HG03103 (cell line): ENCODE measurements at regions not wholly inside any gene's neighbourhood (a gene's known extent, or its start where the extent isn't known, plus 50 kb on each side); places are given as distances from the start of the nearest gene placed in this dataset.

Experiments
- ATAC-seq: cut with Tn5 transposase; IDR thresholded peaks from one replicate; pipeline ENCODE4 v1.9.1; 2021; ENCODE audit warnings: low read depth; ENCODE audit not compliant: unreplicated experiment

DNA sequence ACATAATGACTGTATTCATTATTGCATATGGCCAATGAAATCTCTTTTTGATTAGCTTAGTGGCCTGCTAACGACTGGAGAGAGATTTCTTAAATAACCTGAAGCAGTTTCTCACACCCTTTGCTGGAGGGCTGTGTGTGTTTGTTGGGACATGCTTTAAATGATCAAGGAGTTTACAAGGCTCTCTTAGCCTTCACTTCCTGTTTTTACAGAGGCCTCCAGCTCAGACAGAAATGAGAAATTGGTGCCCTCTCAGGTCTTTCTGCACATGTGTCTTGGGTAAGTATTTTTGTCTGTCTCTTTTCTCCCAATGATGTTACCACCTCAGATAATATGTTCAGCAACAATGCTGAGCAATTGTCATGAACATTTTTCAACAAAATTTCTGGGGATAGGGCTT, 884.4 kb upstream of the CNTN5 start:
- ATAC-seq: no peak

DNA sequence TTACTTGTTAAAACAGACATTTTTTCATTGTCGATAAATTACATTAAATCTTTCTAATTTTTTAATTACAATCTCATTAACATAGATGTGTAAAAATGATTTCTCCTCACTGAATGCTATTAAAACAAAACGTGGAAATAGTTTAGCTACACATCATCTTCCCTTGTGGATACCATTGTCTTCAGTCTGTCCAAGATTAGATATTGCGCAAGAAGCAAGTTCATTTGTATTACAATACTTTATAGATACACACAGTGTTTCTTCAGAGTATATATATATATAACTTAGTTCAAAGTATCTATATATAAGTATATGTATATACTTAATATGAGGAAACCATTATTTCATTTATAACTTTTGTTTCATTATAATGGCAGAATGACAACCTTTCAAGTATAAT, 883.3 kb upstream of the CNTN5 start:
- no peak for ATAC-seq

DNA sequence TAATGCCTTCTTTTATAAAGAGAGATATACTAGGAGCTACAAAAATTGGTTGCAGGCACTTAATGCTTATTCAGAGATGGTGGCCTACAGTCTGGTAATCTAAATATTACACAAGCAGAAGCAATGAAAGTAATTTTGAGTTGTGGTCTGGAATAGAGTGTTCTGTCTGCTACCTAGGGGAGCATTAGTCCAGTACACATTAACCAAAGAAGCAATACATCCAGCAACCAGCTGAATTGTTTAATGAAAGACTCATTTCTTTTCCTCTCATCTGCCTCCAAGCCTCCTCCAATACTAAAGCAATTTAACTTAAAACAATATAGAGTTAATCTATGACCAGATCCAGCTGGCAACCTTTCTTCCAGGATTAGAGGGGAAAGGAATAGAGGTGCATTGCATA, 877.1 kb upstream of the CNTN5 start:
- ATAC-seq: no peak

DNA sequence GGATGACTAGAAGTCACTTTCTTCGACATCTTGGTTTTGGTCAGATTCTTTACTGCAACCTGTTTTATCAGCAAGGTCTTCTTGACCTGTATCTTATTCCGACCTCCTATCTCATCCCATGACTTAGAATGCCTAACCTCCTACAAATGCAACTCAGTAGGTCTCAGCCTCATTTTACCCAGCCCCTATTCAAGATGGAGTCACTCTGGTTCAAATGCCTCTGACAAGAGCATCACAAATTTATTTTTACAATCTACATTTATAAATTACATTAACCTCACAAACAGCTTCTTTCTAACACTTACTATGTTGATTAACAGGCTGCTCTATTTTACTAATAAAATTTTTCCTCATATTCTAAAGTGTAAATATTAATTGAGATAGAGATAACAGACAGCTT, 867.0 kb upstream of the CNTN5 start:
- no peak for ATAC-seq

DNA sequence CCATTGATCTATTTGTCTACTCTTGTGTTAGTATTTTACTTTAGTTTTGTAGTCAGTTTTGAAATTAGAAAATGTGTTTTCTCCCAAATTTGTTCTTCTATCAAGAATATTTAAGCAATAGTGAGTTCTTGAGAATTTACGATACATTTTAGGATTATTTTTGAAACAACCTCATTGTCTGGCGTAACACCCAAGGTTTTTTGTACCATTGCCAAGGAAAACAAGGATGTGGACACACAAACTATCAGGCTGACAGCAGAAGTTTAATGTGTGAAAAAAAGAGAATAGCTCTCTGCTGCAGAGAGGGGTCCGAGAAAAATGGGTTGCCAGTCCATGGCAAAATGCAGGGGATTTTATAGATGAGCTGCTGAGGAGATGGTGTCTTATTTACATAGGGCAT, 865.1 kb upstream of the CNTN5 start:
- ATAC-seq: no peak

DNA sequence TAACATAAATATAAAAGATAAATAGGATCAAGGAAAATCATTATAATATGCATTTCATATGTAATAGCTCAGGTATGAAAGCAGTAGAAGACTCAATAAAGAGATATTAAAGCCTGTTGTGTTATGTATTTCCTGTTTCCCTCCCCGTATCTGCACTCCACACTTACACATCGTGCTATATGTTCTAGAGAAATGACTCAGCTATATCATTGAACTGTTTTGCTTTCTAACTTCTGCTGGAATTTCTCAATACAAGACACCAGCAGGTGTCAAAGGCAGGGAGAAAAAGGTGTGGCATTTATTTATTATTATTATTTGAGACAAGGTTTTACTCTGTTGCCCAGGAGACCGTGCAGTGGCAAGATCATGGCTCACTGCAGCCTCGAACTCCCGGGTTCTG, 842.8 kb upstream of the CNTN5 start:
- ATAC-seq: no peak

DNA sequence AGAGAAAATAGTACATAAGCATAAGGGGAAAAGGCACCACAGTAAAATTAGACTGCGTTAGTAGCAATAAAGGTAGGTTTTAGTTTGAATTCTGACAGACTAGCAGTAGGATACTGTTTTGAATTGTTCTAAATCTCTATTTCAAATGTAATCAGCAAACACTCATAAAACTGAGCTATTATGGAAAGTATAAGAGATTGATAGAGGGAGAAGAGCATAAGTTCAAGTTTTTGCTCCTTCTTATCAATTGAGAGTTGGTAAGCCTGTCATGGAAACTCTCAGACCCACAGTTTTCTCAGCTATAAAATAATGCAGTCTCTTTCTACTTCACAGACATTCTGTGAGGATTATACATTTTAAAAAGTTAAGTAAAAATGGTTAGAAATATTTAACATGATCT, 840.2 kb upstream of the CNTN5 start:
- no peak for ATAC-seq

DNA sequence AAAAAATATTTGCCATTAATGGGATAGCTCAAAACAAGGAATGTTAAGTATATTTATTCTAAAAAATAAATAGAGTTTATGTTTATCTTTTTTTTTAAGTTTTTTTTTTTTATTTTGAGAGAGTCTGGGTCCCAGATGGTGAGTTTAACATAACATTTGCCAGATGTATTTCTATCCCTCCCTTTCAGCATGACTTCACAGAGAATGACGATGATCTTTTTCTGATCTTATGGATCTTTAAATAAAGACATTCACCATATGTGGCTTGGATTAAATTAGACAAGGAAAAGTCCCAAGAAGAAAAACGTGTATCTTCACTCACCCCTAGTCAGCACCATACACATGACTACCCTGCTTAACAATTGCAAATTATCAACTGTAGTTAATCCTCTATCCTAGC, 839.8 kb upstream of the CNTN5 start:
- no peak for ATAC-seq

DNA sequence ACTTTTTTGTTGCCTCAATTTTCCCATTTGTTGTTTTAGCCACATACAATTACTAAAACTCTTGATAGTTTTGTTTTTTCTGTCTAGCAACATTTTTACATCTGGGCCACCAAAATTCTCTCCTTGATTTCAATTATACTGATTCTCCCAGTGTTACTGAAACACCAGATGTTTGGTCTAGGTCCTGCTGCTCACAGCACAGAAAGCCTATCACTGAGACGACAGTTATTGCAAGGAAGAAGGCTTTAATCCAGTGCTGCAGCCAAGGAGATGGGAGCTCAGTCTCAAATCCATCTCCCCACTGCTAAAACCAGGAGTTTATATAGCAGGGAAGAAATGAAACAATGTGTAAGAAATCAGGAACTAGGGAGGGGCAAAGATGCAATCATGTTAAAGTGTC, 837.7 kb upstream of the CNTN5 start:
- no peak for ATAC-seq

DNA sequence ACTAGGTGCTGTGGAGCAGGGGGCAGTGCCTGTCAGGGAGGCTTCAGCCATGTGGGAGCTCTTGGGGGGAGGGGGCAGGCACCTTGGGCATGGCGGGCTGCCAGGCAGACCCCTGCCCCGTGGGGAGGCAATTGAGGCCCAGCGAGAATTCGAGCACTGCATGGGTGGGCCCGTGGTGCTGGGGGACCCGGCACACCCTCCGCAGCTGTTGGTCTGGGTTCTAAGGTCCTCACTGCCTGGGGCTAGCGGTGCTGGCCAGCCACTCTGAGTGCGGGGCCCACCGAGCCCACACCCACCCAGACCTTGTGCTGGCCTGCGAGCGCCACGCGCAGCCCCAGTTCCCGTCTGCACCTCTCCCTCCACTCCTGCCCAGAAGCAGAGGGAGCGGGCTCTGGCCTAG, 835.5 kb upstream of the CNTN5 start:
- no peak for ATAC-seq

DNA sequence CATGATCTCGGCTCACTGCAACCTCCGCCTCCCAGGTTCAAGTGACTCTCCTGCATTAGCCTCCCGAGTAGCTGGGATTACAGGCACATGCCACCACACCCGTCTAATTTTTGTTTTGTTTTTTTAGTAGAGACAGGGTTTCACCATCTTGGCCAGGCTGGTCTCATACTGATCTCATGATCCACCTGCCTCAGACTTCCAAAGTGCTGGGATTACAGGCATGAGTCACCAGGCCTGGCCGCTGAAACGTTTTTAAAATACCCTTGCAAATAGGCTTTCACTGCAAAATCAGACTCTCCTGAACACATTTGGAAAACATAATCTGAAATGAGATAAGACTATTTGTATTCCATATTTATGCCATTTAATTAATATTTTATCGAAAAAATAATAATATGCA, 826.1 kb upstream of the CNTN5 start:
- ATAC-seq: no peak

DNA sequence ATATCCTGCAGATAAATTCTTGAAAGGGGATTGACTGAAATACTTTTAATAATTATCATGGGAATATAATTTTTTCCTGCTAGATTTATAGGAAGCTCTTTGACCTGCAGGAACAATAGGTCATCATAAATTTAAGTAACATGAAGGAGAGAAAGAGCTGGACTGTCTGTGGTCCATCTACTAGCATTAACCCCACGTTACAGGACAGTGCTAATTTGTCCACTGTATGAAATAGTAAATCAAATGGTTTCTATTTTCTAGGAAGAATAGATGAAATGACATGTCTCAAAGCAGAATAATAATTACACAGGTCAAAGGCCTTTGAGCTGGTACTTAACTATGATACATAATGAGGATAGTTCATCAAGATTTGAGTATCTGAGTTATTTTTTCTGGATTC, 825.4 kb upstream of the CNTN5 start:
- ATAC-seq: no peak

DNA sequence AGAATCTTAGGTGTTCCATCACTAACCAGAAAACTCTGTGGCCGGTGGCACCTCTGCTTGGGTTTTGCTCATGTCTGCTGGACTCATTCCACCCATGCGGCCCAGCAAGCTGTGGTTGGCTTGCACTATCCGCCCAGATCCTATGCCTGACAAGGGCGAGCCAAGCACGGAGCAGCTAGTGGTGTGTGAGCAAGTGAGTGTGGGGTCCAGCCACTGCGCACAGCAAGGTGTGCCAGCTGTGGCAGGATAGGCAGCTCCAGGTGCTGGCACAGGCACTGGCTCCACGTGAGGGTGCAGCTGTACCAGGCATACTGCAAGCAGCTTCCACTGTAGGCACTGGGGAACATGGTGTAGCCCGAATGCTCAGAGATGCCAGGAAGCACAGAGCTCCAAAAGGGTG, 813.7 kb upstream of the CNTN5 start:
- no peak for ATAC-seq

DNA sequence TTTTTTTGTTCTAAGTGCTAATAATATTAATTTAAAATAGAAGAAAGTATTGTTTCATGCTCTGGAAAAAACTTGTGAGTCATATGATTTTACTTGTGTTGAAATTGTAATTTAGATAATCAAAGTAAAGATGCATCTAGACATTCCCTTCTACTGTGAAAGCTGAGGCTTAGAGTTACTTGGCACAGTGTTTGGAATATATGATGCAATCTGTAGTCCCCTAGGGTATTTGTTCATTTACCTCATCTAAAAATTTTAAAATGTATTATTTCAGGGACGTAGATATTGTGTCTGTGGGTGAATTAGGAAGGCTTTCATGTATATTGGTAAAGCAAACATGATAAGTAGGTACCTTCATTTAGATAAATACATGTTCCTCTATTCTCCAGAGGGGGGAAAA, 793.5 kb upstream of the CNTN5 start:
- no peak for ATAC-seq

DNA sequence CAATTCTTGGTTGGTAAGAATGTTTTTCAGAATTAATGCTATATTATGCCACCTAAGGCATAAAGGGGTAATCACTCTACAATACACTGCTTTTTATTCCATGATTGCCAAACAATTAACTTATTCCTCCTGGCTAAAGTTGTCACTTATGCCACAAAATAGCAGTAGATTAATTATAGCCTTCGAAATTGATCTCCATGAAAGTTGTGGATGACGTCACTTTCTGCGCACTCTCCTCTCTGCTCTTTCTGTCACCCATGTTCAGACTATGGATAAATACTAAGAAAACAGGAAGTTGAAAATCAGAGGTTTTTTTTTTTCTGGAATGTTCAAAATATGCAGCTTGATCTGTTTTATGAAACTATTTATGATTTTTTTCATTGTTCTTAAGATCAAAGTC, 790.1 kb upstream of the CNTN5 start:
- ATAC-seq: no peak

DNA sequence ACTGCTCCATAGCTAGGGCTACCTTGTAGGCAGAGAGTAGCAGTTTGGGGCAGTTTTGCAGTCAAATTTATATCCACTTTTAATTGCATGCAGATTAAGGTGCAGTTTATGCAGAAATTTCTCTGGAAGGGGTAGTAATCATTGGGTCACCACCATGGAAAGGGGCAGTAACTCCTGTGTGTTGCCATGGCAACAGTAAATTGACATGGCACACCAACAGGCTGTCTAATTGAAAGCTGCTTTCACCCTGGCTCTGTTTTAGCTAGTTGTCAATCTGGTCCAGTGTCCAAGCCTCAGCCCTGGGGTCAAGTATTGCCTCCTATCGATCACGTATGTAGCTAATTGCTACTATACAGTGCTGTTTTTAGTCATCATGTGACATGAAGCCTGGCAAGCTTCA, 786.1 kb upstream of the CNTN5 start:
- no peak for ATAC-seq

DNA sequence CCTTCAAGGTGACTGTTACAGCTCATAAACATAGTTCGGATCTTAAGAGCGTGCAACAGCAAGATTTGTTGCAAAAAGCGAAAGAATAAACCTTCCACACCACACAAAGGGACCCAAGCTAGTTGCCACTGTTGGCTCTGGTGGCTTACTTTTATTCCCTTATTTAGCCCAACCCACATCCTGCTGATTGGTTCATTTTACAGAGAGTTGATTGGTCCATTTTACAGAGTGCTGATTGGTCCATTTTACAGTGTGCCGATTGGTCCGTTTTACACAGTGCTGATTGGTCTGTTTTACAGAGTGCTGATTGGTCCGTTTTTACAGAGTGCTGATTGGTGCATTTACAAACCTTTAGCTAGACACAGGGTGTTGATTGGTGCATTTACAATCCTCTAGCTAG, 776.9 kb upstream of the CNTN5 start:
- ATAC-seq: no peak

DNA sequence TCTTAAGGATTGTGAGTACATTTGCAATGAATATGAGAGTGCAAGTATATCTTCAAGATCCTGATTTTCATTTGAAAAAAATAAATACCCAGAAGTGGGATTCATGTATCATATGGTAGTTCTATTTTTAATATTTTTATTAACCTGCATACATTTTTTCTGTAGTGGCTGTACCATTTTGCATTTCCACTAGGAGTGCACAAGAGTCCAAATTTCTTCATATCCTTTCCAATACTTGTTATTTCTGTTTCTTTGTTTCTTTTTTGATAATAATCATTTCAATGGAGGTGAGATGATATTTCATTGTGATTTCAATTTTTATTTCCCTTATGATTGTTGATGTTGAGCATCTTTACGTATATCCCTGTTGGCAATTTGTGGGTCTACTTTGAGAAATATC, 759.8 kb upstream of the CNTN5 start:
- ATAC-seq: no peak

DNA sequence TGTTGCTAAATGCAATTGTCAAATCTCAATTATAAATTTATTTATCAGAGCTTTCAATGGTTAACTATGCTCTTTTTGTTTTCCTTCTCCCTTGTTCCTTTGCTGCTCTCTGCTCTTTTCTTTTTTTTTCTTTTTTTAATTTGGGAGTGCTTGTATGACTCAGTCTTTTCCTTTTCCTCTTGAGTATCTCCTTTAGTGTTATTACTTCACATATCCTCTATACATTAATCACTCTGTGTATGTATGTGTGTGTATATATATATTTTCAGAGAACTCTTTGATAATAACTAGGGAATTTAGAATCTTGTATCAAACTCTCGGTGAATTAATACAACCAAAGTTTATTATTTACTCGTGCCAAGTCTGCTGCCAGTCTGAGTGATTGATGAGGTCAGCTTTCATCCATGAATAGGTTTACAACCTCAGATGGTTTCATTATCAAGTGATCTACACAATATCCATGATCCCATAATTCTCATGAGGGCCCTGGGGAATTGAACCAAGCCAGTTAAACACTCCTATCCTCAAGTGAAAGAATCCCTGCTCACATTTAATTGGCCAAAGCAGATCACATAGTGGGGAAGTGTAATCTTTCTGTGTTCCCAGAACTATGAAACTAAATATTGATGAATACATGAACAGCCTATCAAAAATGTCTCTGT, 743.4 kb upstream of the CNTN5 start:
- no peak for ATAC-seq

DNA sequence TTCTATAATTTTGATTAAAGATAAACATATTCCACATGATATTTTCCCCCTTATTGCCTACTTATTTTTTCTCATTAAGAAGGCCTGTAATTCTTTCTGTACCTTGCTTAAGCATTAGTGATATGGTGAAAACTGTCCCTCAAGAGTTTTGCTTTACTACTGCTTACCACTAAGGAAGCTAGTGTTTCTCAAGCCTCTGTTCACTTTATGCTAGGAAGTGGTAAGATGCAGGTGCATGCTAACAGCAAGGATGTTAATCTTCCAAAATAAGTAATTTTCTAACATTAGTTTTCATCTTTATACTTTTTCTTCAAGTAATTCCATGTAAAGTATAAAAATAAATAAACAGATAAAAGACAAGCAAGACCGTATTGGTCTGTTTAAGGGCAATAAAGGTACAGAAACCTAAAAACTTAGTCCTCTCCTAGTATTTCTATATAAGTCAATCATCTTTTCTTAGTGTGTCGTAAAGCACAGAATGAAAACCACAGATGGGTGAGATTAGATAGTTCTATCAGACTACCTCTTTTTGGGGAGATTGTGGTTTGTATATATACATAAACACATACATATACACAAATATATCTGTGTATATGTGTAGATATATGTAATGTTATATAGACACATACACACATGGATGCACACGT, 731.0 kb upstream of the CNTN5 start:
- ATAC-seq: no peak

DNA sequence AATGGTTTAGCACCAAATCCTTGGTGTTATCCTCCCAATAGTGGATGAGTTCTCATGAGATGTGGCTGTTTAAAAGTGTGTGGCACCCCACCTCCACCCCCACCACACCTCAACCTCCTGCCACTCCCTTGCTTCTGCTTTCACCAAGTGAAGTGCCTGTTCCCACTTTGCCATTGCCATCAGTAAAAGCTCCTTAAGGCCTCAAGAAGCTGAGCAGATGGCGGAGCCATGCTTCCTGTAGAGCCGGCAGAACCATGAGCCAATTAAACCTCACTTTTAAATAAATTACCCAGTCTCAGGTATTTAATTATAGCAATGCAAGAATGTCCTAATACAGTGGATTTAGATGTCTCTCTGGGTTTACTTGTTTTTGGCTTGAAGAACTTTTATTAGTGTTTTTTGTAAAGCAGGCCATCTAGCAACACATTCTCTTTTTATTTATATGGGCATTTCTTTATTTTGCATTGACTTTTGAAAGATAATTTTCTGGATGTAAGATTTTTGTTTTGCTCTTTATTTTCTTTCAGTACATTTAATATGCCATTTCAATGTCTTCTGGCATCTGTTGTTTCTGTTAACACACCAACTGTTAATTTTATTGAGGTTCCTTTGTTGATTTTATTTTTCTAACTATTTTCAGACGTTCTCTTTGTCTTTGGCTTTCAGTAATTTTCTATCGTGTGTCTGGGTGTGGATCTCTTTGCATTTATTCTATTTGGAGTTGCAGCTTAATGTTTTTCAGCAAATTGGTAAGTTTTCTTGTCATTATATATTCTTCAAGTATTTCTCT, 724.5 kb upstream of the CNTN5 start:
- no peak for ATAC-seq

DNA sequence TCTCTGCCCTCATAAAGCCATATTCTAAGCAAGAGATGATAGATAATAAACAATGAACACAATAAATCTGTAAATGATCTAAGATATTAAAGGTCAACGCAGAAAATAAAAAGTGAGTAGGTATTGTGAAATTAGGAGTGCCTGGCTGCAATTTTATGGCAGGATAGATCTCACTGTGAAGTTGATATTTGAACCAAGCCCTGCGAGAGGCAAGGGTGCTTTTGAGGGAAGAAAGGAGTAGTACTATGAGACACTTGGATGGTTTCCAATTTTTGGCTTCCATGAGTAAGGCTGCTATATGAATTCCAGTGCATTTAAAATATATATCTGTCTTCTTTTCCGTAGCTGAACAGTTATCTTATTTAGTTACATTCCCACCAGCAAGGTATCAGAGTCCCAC, 720.0 kb upstream of the CNTN5 start:
- no peak for ATAC-seq
